WTC11 (cell line): ENCODE measurements at regions not wholly inside any gene's neighbourhood (a gene's known extent, or its start where the extent isn't known, plus 50 kb on each side); places are given as distances from the start of the nearest gene placed in this dataset.

ENCODE experiments used
- ATAC-seq: fragments of 200-7000 bp; cut with Tn5 transposase; 2 replicates; pipeline ENCODE4 v1.10.0; 2021; ENCODE audit warnings: mild to moderate bottlenecking, moderate library complexity
- CTCF ChIA-PET: fragments of 300-600 bp; sonication (Branson Sonifier 250); formaldehyde crosslinking; loops from one replicate; lab custom pipeline; 2021; ENCODE audit warnings: antibody characterized with exemption; lab: Charles Lee
- POLR2A ChIA-PET: fragments of 350-600 bp; sonication (Branson Sonifier 250); formaldehyde crosslinking; loops from one replicate; lab custom pipeline; 2021; ENCODE audit warnings: antibody characterized with exemption; lab: Charles Lee
- DNase-seq: peaks from one replicate; pipeline ENCODE4 v3.0.0; 2021; ENCODE audit warnings: low spot score
- H3K27ac Mint-ChIP-seq: 2 replicates; pipeline ENCODE4 v1.8.0; 2021; ENCODE audit warnings: mixed read lengths
- H3K27me3 Mint-ChIP-seq: 2 replicates; pipeline ENCODE4 v1.8.0; 2021; ENCODE audit warnings: low read depth, mild to moderate bottlenecking, moderate library complexity, mixed read lengths
- H3K36me3 Mint-ChIP-seq: 2 replicates; pipeline ENCODE4 v1.8.0; 2021; ENCODE audit warnings: mixed read lengths
- H3K4me1 Mint-ChIP-seq: 2 replicates; pipeline ENCODE4 v1.8.0; 2022; ENCODE audit warnings: mixed read lengths
- H3K4me3 Mint-ChIP-seq: 2 replicates; pipeline ENCODE4 v1.8.0; 2021; ENCODE audit warnings: mild to moderate bottlenecking, moderate library complexity, mixed read lengths
- H3K9me3 Mint-ChIP-seq: 2 replicates; pipeline ENCODE4 v1.8.0; 2021; ENCODE audit warnings: mixed read lengths
- CREM ChIP-seq: sonication (generic); formaldehyde crosslinking; IDR thresholded peaks from 2 replicates; pipeline ENCODE4 v1.8.1; 2022; ENCODE audit warnings: mild to moderate bottlenecking, missing genetic modification reagents, moderate library complexity
- E2F4 ChIP-seq: sonication (generic); formaldehyde crosslinking; IDR thresholded peaks from 2 replicates; pipeline ENCODE4 v1.8.1; 2022; ENCODE audit warnings: low read depth, mild to moderate bottlenecking, moderate library complexity, missing genetic modification reagents, borderline replicate concordance
- EMX1 ChIP-seq: fragments of 250-450 bp; sonication (Bioruptor Pico); IDR thresholded peaks from 2 replicates; pipeline ENCODE4 v1.8.0; 2021; ENCODE audit warnings: mild to moderate bottlenecking
- GTF2I ChIP-seq: fragments of 250-450 bp; sonication (Bioruptor Pico); conservative IDR thresholded peaks from 2 replicates; pipeline ENCODE4 v1.4.0; 2021; ENCODE audit warnings: mild to moderate bottlenecking
- HMGA2 ChIP-seq: fragments of 250-450 bp; sonication (Bioruptor Pico); IDR thresholded peaks from 2 replicates; pipeline ENCODE4 v1.4.0; 2021; ENCODE audit warnings: mild to moderate bottlenecking, moderate library complexity
- IRF1 ChIP-seq: sonication (generic); formaldehyde crosslinking; IDR thresholded peaks from 2 replicates; pipeline ENCODE4 v1.8.0; 2023; ENCODE audit warnings: missing genetic modification reagents
- IRF2 ChIP-seq: sonication (generic); formaldehyde crosslinking; IDR thresholded peaks from 2 replicates; pipeline ENCODE4 v1.8.0; 2022; ENCODE audit warnings: low read depth, missing genetic modification reagents, borderline replicate concordance
- JAZF1 ChIP-seq: fragments of 250-450 bp; sonication (Bioruptor Pico); IDR thresholded peaks from 2 replicates; pipeline ENCODE4 v1.9.0; 2021; ENCODE audit warnings: moderate library complexity, mild to moderate bottlenecking, inconsistent platforms
- KAT7 ChIP-seq: sonication (generic); formaldehyde crosslinking; IDR thresholded peaks from 2 replicates; pipeline ENCODE4 v1.8.1; 2023; ENCODE audit warnings: missing genetic modification reagents, mild to moderate bottlenecking, borderline replicate concordance
- MAX ChIP-seq: sonication (generic); formaldehyde crosslinking; IDR thresholded peaks from 2 replicates; pipeline ENCODE4 v1.8.0; 2022; ENCODE audit warnings: mild to moderate bottlenecking, missing genetic modification reagents
- NFE2L1 ChIP-seq: sonication (generic); formaldehyde crosslinking; IDR thresholded peaks from 2 replicates; pipeline ENCODE4 v1.8.1; 2023; ENCODE audit warnings: missing genetic modification reagents
- NR1H2 ChIP-seq: sonication (generic); formaldehyde crosslinking; IDR thresholded peaks from 2 replicates; pipeline ENCODE4 v1.9.0; 2021; ENCODE audit warnings: mild to moderate bottlenecking, moderate library complexity, missing genetic modification reagents
- NR3C1 ChIP-seq: sonication (generic); formaldehyde crosslinking; conservative IDR thresholded peaks from 2 replicates; pipeline ENCODE4 v1.8.1; 2023; ENCODE audit warnings: low read depth, mild to moderate bottlenecking, missing genetic modification reagents
- PRRX2 ChIP-seq: fragments of 250-450 bp; sonication (Bioruptor Pico); IDR thresholded peaks from 2 replicates; pipeline ENCODE4 v1.8.0; 2021; ENCODE audit warnings: mild to moderate bottlenecking
- RORB ChIP-seq: fragments of 250-450 bp; sonication (Bioruptor Pico); IDR thresholded peaks from 2 replicates; pipeline ENCODE4 v1.9.0; 2021; ENCODE audit warnings: mild to moderate bottlenecking
- SMAD3 ChIP-seq: sonication (generic); formaldehyde crosslinking; IDR thresholded peaks from 2 replicates; pipeline ENCODE4 v1.8.0; 2022; ENCODE audit warnings: missing genetic modification reagents, mild to moderate bottlenecking, borderline replicate concordance
- SMAD4 ChIP-seq: sonication (generic); formaldehyde crosslinking; IDR thresholded peaks from 2 replicates; pipeline ENCODE4 v1.8.0; 2022; ENCODE audit warnings: mild to moderate bottlenecking, missing genetic modification reagents
- SOX15 ChIP-seq: fragments of 250-450 bp; sonication (Bioruptor Pico); IDR thresholded peaks from 2 replicates; pipeline ENCODE4 v1.9.0; 2021; ENCODE audit warnings: mild to moderate bottlenecking
- TCF7 ChIP-seq: sonication (generic); formaldehyde crosslinking; IDR thresholded peaks from 2 replicates; pipeline ENCODE4 v1.8.0; 2022; ENCODE audit warnings: mild to moderate bottlenecking, low read depth, missing genetic modification reagents, moderate library complexity
- USF1 ChIP-seq: sonication (generic); formaldehyde crosslinking; IDR thresholded peaks from 2 replicates; pipeline ENCODE4 v1.8.0; 2022; ENCODE audit warnings: mild to moderate bottlenecking, missing genetic modification reagents
- ZSCAN18 ChIP-seq: fragments of 250-450 bp; sonication (Bioruptor Pico); IDR thresholded peaks from 2 replicates; pipeline ENCODE4 v2.1.2; 2022; ENCODE audit warnings: mild to moderate bottlenecking, moderate library complexity

- TF ChIP-seq EMX1 (CRISPR knock-in tag) (no peak), ZSCAN18 (CRISPR knock-in tag) (no peak), TCF7 (CRISPR knock-in tag) (no peak), GTF2I (no peak), CREM (CRISPR knock-in tag) (no peak), PRRX2 (CRISPR knock-in tag) (no peak), JAZF1 (CRISPR knock-in tag) (no peak), SOX15 (no peak), E2F4 (CRISPR knock-in tag) (no peak), RORB (no peak), MAX (CRISPR knock-in tag) (no peak), NR1H2 (CRISPR knock-in tag) (no peak), NR3C1 (CRISPR knock-in tag) (no peak), SMAD4 (no peak), HMGA2 (no peak), NFE2L1 (CRISPR knock-in tag) (no peak), KAT7 (CRISPR knock-in tag) (no peak)
- POLR2A ChIA-PET = no interaction called here
- Mint-ChIP-seq H3K4me3 (no peak overlapping the region), H3K27ac (no peak overlapping the region), H3K27me3 (no peaks in the 10 kb centered on the region; the same call in 1 of the 2 replicates), H3K4me1 (0 out of 2 replicates have a peak, but pooled peaks cover 9% of the 10 kb centered on the region), H3K36me3 (no peaks in the 10 kb centered on the region), H3K9me3 (no peaks in the 10 kb centered on the region)
- CTCF ChIA-PET = no interaction called here
- ATAC-seq (no peak), DNase-seq (no peak)
Measured at GRCh38 chr2:83572400-83572799, 886.7 kb downstream of the SUCLG1 start.

- no peak for ATAC-seq
- POLR2A ChIA-PET = no interaction called here
- TF ChIP-seq USF1 (no peak), SMAD3 (no peak), IRF2 (no peak)
Measured at GRCh38 chr2:83567551-83567950, 891.5 kb downstream of the SUCLG1 start.

GRCh38 chr2:83565626-83566025 lies 893.5 kb downstream of the SUCLG1 start:
- DNase-seq = no peak
- POLR2A ChIA-PET = no interaction called here
- H3K9me3 Mint-ChIP-seq = peaks cover 9% of the 10 kb centered on the region
- no peaks in the 10 kb centered on the region for H3K36me3 Mint-ChIP-seq
- no peaks in the 10 kb centered on the region for H3K27me3 Mint-ChIP-seq
- H3K4me1 Mint-ChIP-seq = peaks cover 4% of the 10 kb centered on the region
- no peak for TF ChIP-seq IRF1 (CRISPR knock-in tag)
- TF ChIP-seq, all 79 proteins: peak for 0
- H3K27ac Mint-ChIP-seq = no peak overlapping the region
- H3K4me3 Mint-ChIP-seq = no peak overlapping the region
- CTCF ChIA-PET = no interaction called here
- ATAC-seq = no peak

More at GRCh38 chr2:83567551-83567950, 891.5 kb downstream of the SUCLG1 start:
- Mint-ChIP-seq H3K4me1 (peaks cover 13% of the 10 kb centered on the region), H3K4me3 (no peak overlapping the region), H3K27me3 (no peaks in the 10 kb centered on the region), H3K36me3 (no peaks in the 10 kb centered on the region), H3K27ac (no peak overlapping the region), H3K9me3 (peaks cover 9% of the 10 kb centered on the region)
- CTCF ChIA-PET = no interaction called here
- DNase-seq = no peak
